ENCODE measurements at regions not wholly inside any gene's neighbourhood (a gene's known extent, or its start where the extent isn't known, plus 50 kb on each side); places are given as distances from the start of the nearest gene placed in this dataset.

GRCh38 chr14:66152747-66153146 lies 333.4 kb upstream of the CCDC196 start:
- no peak overlapping the region for H3K27ac Mint-ChIP-seq
- peaks cover 0 to 5% (median 1%) of the 10 kb centered on the region in 7 donors for H3K9me3 Mint-ChIP-seq
- H3K4me3 Mint-ChIP-seq, result no peak overlapping the region
- no peak for ATAC-seq (ENCODE audit: low read depth in 2 of 2)
- no peaks in the 10 kb centered on the region for H3K4me1 ChIP-seq (ENCODE audit: control insufficient read depth, insufficient read depth, low read length, poor library complexity, severe bottlenecking)
- no peaks in the 10 kb centered on the region for H3K4me1 Mint-ChIP-seq
- no peak overlapping the region for H3K27ac ChIP-seq (ENCODE audit: insufficient read depth, low read length, poor library complexity, severe bottlenecking)
- H3K27me3 ChIP-seq (ENCODE audit: control insufficient read depth, insufficient read depth, low read length), result no peaks in the 10 kb centered on the region
- H3K36me3 Mint-ChIP-seq, result no peaks in the 10 kb centered on the region
- H3K36me3 ChIP-seq (ENCODE audit: control insufficient read depth, insufficient read depth, low read length), result no peaks in the 10 kb centered on the region
- H3K27me3 Mint-ChIP-seq, result peaks cover 16% of the 10 kb centered on the region
- H3K4me3 ChIP-seq (ENCODE audit: low read depth, low read length), result no peak overlapping the region
- no peak for DNase-seq
- no peaks in the 10 kb centered on the region for H3K9me3 ChIP-seq (ENCODE audit: control insufficient read depth in 2 of 2, low read length in 2 of 2)

- H3K4me1 Mint-ChIP-seq, result no peaks in the 10 kb centered on the region
- no peak overlapping the region for H3K4me3 Mint-ChIP-seq
- peaks cover 0 to 6% (median 2%) of the 10 kb centered on the region in 7 donors for H3K9me3 Mint-ChIP-seq
- Histone ChIP-seq H3K36me3 (ENCODE audit: control insufficient read depth, insufficient read depth, low read length) (no peaks in the 10 kb centered on the region), H3K9me3 (ENCODE audit: control insufficient read depth in 2 of 2, low read length in 2 of 2) (no peaks in the 10 kb centered on the region), H3K4me3 (ENCODE audit: low read depth, low read length) (no peak overlapping the region), H3K27me3 (ENCODE audit: control insufficient read depth, insufficient read depth, low read length) (peaks cover 5% of the 10 kb centered on the region), H3K4me1 (ENCODE audit: control insufficient read depth, insufficient read depth, low read length, poor library complexity, severe bottlenecking) (no peaks in the 10 kb centered on the region), H3K27ac (ENCODE audit: insufficient read depth, low read length, poor library complexity, severe bottlenecking) (no peak overlapping the region)
- ATAC-seq (ENCODE audit: low read depth in 2 of 2) (no peak), DNase-seq (no peak)
- no peaks in the 10 kb centered on the region for H3K36me3 Mint-ChIP-seq
- peaks cover 37% of the 10 kb centered on the region for H3K27me3 Mint-ChIP-seq
- no peak overlapping the region for H3K27ac Mint-ChIP-seq
Measured at GRCh38 chr14:66163023-66163422, 323.1 kb upstream of the CCDC196 start.

- H3K27ac ChIP-seq (ENCODE audit: insufficient read depth, low read length, poor library complexity, severe bottlenecking), result no peak overlapping the region
- H3K36me3 Mint-ChIP-seq, result no peaks in the 10 kb centered on the region
- peaks cover 0 to 7% (median 2%) of the 10 kb centered on the region in 7 donors for H3K9me3 Mint-ChIP-seq
- no peak overlapping the region for H3K4me3 ChIP-seq (ENCODE audit: low read depth, low read length)
- H3K4me3 Mint-ChIP-seq, result no peak overlapping the region
- H3K27me3 ChIP-seq (ENCODE audit: control insufficient read depth, insufficient read depth, low read length), result peaks cover 8% of the 10 kb centered on the region
- no peaks in the 10 kb centered on the region for H3K36me3 ChIP-seq (ENCODE audit: control insufficient read depth, insufficient read depth, low read length)
- peaks cover 47% of the 10 kb centered on the region for H3K27me3 Mint-ChIP-seq
- H3K4me1 ChIP-seq (ENCODE audit: control insufficient read depth, insufficient read depth, low read length, poor library complexity, severe bottlenecking), result no peaks in the 10 kb centered on the region
- no peak overlapping the region for H3K27ac Mint-ChIP-seq
- H3K9me3 ChIP-seq (ENCODE audit: control insufficient read depth in 2 of 2, low read length in 2 of 2), result no peaks in the 10 kb centered on the region
- no peak for DNase-seq
- no peak for ATAC-seq (ENCODE audit: low read depth in 2 of 2)
- no peaks in the 10 kb centered on the region for H3K4me1 Mint-ChIP-seq
Measured at GRCh38 chr14:66165337-66165736, 320.8 kb upstream of the CCDC196 start.

- Mint-ChIP-seq H3K27me3 (peaks cover 21% of the 10 kb centered on the region), H3K4me1 (no peaks in the 10 kb centered on the region), H3K4me3 (no peak overlapping the region), H3K27ac (no peak overlapping the region), H3K36me3 (no peaks in the 10 kb centered on the region), H3K9me3 (peaks cover 0 to 2% (median 0%) of the 10 kb centered on the region in 7 donors)
- no peak overlapping the region for H3K4me3 ChIP-seq (ENCODE audit: low read depth, low read length)
- DNase-seq (no peak), ATAC-seq (ENCODE audit: low read depth in 2 of 2) (no peak)
- H3K27me3 ChIP-seq (ENCODE audit: control insufficient read depth, insufficient read depth, low read length), result peaks cover 11% of the 10 kb centered on the region
- no peaks in the 10 kb centered on the region for H3K9me3 ChIP-seq (ENCODE audit: control insufficient read depth in 2 of 2, low read length in 2 of 2)
- H3K4me1 ChIP-seq (ENCODE audit: control insufficient read depth, insufficient read depth, low read length, poor library complexity, severe bottlenecking), result no peaks in the 10 kb centered on the region
- no peak overlapping the region for H3K27ac ChIP-seq (ENCODE audit: insufficient read depth, low read length, poor library complexity, severe bottlenecking)
- no peaks in the 10 kb centered on the region for H3K36me3 ChIP-seq (ENCODE audit: control insufficient read depth, insufficient read depth, low read length)
Measured at GRCh38 chr14:66174453-66174891, 311.7 kb upstream of the CCDC196 start.

- Histone ChIP-seq H3K36me3 (ENCODE audit: control insufficient read depth, insufficient read depth, low read length) (no peaks in the 10 kb centered on the region), H3K4me1 (ENCODE audit: control insufficient read depth, insufficient read depth, low read length, poor library complexity, severe bottlenecking) (no peaks in the 10 kb centered on the region), H3K27me3 (ENCODE audit: control insufficient read depth, insufficient read depth, low read length) (peaks cover 7% of the 10 kb centered on the region), H3K9me3 (ENCODE audit: control insufficient read depth in 2 of 2, low read length in 2 of 2) (no peaks in the 10 kb centered on the region), H3K27ac (ENCODE audit: insufficient read depth, low read length, poor library complexity, severe bottlenecking) (no peak overlapping the region), H3K4me3 (ENCODE audit: low read depth, low read length) (no peak overlapping the region)
- no peaks in the 10 kb centered on the region for H3K36me3 Mint-ChIP-seq
- ATAC-seq (ENCODE audit: low read depth in 2 of 2) (no peak), DNase-seq (no peak)
- peak overlapping the region in 1 of 3 donors; percentile 4 for H3K27ac Mint-ChIP-seq
- peaks cover 18% of the 10 kb centered on the region for H3K27me3 Mint-ChIP-seq
- H3K4me3 Mint-ChIP-seq, result no peak overlapping the region
- no peaks in the 10 kb centered on the region for H3K4me1 Mint-ChIP-seq
- H3K9me3 Mint-ChIP-seq, result peaks cover 0 to 11% (median 0%) of the 10 kb centered on the region in 7 donors
Measured at GRCh38 chr14:66177935-66178334, 308.2 kb upstream of the CCDC196 start.

- no peak for DNase-seq
- no peaks in the 10 kb centered on the region for H3K36me3 ChIP-seq (ENCODE audit: control insufficient read depth, insufficient read depth, low read length)
- ATAC-seq (ENCODE audit: low read depth in 2 of 2), result no peak
Measured at GRCh38 chr14:66196670-66197069, 289.5 kb upstream of the CCDC196 start.

GRCh38 chr14:66197276-66197675 lies 288.9 kb upstream of the CCDC196 start:
- no peaks in the 10 kb centered on the region for H3K27me3 ChIP-seq (ENCODE audit: control insufficient read depth, insufficient read depth, low read length)
- Mint-ChIP-seq H3K4me3 (no peak overlapping the region), H3K4me1 (no peaks in the 10 kb centered on the region), H3K9me3 (peaks cover 0 to 4% (median 0%) of the 10 kb centered on the region in 7 donors), H3K27ac (no peak overlapping the region), H3K27me3 (peaks cover 20% of the 10 kb centered on the region), H3K36me3 (no peaks in the 10 kb centered on the region)
- H3K27ac ChIP-seq (ENCODE audit: insufficient read depth, low read length, poor library complexity, severe bottlenecking), result no peak overlapping the region
- no peaks in the 10 kb centered on the region for H3K9me3 ChIP-seq (ENCODE audit: control insufficient read depth in 2 of 2, low read length in 2 of 2)
- H3K4me1 ChIP-seq (ENCODE audit: control insufficient read depth, insufficient read depth, low read length, poor library complexity, severe bottlenecking), result no peaks in the 10 kb centered on the region
- DNase-seq (no peak), ATAC-seq (ENCODE audit: low read depth in 2 of 2) (no peak)
- H3K4me3 ChIP-seq (ENCODE audit: low read depth, low read length), result no peak overlapping the region
- no peaks in the 10 kb centered on the region for H3K36me3 ChIP-seq (ENCODE audit: control insufficient read depth, insufficient read depth, low read length)

More at GRCh38 chr14:66196670-66197069, 289.5 kb upstream of the CCDC196 start:
- H3K4me1 ChIP-seq (ENCODE audit: control insufficient read depth, insufficient read depth, low read length, poor library complexity, severe bottlenecking), result no peaks in the 10 kb centered on the region
- H3K27ac ChIP-seq (ENCODE audit: insufficient read depth, low read length, poor library complexity, severe bottlenecking), result no peak overlapping the region
- H3K36me3 Mint-ChIP-seq, result no peaks in the 10 kb centered on the region
- H3K27ac Mint-ChIP-seq, result no peak overlapping the region
- H3K27me3 ChIP-seq (ENCODE audit: control insufficient read depth, insufficient read depth, low read length), result no peaks in the 10 kb centered on the region
- no peak overlapping the region for H3K4me3 Mint-ChIP-seq
- no peaks in the 10 kb centered on the region for H3K9me3 ChIP-seq (ENCODE audit: control insufficient read depth in 2 of 2, low read length in 2 of 2)
- H3K27me3 Mint-ChIP-seq, result peaks cover 20% of the 10 kb centered on the region
- H3K4me1 Mint-ChIP-seq, result no peaks in the 10 kb centered on the region
- peaks cover 0 to 3% (median 0%) of the 10 kb centered on the region in 7 donors for H3K9me3 Mint-ChIP-seq
- H3K4me3 ChIP-seq (ENCODE audit: low read depth, low read length), result no peak overlapping the region

- no peak overlapping the region for H3K27ac Mint-ChIP-seq
- H3K9me3 Mint-ChIP-seq, result peaks cover 0 to 35% (median 12%) of the 10 kb centered on the region in 7 donors
- H3K27me3 ChIP-seq (ENCODE audit: control insufficient read depth, insufficient read depth, low read length), result no peaks in the 10 kb centered on the region
- H3K9me3 ChIP-seq (ENCODE audit: control insufficient read depth in 2 of 2, low read length in 2 of 2), result peaks cover 8 to 15% of the 10 kb centered on the region in 2 experiments
- H3K27ac ChIP-seq (ENCODE audit: insufficient read depth, low read length, poor library complexity, severe bottlenecking), result no peak overlapping the region
- no peaks in the 10 kb centered on the region for H3K36me3 Mint-ChIP-seq
- H3K4me1 Mint-ChIP-seq, result no peaks in the 10 kb centered on the region
- no peak overlapping the region for H3K4me3 ChIP-seq (ENCODE audit: low read depth, low read length)
- H3K27me3 Mint-ChIP-seq, result peaks cover 6% of the 10 kb centered on the region
- H3K4me1 ChIP-seq (ENCODE audit: control insufficient read depth, insufficient read depth, low read length, poor library complexity, severe bottlenecking), result no peaks in the 10 kb centered on the region
- no peak for ATAC-seq (ENCODE audit: low read depth in 2 of 2)
- no peaks in the 10 kb centered on the region for H3K36me3 ChIP-seq (ENCODE audit: control insufficient read depth, insufficient read depth, low read length)
- H3K4me3 Mint-ChIP-seq, result no peak overlapping the region
- peak in 1 of 3 donors; percentile 7 for DNase-seq
Measured at GRCh38 chr14:66206554-66206953, 279.6 kb upstream of the CCDC196 start.

All from CD4-positive, CD25-positive, alpha-beta regulatory T cell (primary cell).